Activated B cell treated with CpG ODN at 0.5 μM for 24 hours (primary cell): ENCODE measurements at regions not wholly inside any gene's neighbourhood (a gene's known extent, or its start where the extent isn't known, plus 50 kb on each side); places are given as distances from the start of the nearest gene placed in this dataset.

Experiments
- ATAC-seq: fragments of 200-7000 bp; cut with Tn5 transposase; one replicate; pipeline ENCODE4 v1.10.0; 2021; ENCODE audit warnings: low read depth, mild to moderate bottlenecking, moderate library complexity
- CTCF ChIA-PET: fragments of 350-600 bp; sonication (Branson Sonifier 250); formaldehyde crosslinking; loops from one replicate; lab custom pipeline; 2021; ENCODE audit warnings: antibody characterized with exemption; lab: Charles Lee
- POLR2A ChIA-PET: fragments of 350-600 bp; sonication (Branson Sonifier 250); formaldehyde crosslinking; loops from one replicate; lab custom pipeline; 2021; ENCODE audit warnings: antibody characterized with exemption; lab: Charles Lee
- DNase-seq: peaks from one replicate; pipeline ENCODE4 v3.0.0; 2022
- H3K27ac Mint-ChIP-seq: one replicate; pipeline ENCODE4 v1.8.0; 2020; ENCODE audit warnings: mixed read lengths
- H3K27me3 Mint-ChIP-seq: one replicate; pipeline ENCODE4 v1.8.0; 2021; ENCODE audit warnings: mixed read lengths
- H3K36me3 Mint-ChIP-seq: one replicate; pipeline ENCODE4 v1.8.0; 2021; ENCODE audit warnings: low read depth, mixed read lengths
- H3K4me1 Mint-ChIP-seq: one replicate; pipeline ENCODE4 v1.8.0; 2021; ENCODE audit warnings: mixed read lengths
- H3K4me3 Mint-ChIP-seq: one replicate; pipeline ENCODE4 v1.8.0; 2020; ENCODE audit warnings: mild to moderate bottlenecking, mixed read lengths
- H3K9me3 Mint-ChIP-seq: one replicate; pipeline ENCODE4 v1.8.0; 2020; ENCODE audit warnings: mixed read lengths
- CTCF ChIP-seq: fragments of 200-600 bp; IDR thresholded peaks from one replicate; pipeline ENCODE4 v1.8.0; 2022; ENCODE audit warnings: antibody characterized with exemption, mild to moderate bottlenecking
- intact Hi-C: fragments of 100-400 bp; cut with micrococcal nuclease; formaldehyde crosslinking; loops from one replicate; pipeline ENCODE4 v1.15.1; 2024

- ATAC-seq (no peak), DNase-seq (no peak)
- intact Hi-C loops: no loop called here
- Mint-ChIP-seq H3K4me3 (no peak overlapping the region), H3K9me3 (peaks cover 4% of the 10 kb centered on the region), H3K27me3 (peaks cover 21% of the 10 kb centered on the region), H3K27ac (no peak overlapping the region), H3K4me1 (no peaks in the 10 kb centered on the region), H3K36me3 (no peaks in the 10 kb centered on the region)
- ChIA-PET POLR2A (no interaction called here), CTCF (no interaction called here)
- no peak for TF ChIP-seq CTCF
Observed at GRCh38 chr2:114031605-114032505, 142.0 kb downstream of the ACTR3 start.

GRCh38 chr2:114032705-114033104 is 142.8 kb downstream of the ACTR3 start:
- Mint-ChIP-seq H3K9me3 (peaks cover 4% of the 10 kb centered on the region), H3K27me3 (peaks cover 19% of the 10 kb centered on the region), H3K4me3 (no peak overlapping the region), H3K27ac (no peak overlapping the region), H3K4me1 (no peaks in the 10 kb centered on the region), H3K36me3 (no peaks in the 10 kb centered on the region)
- POLR2A ChIA-PET: no interaction called here
- DNase-seq (no peak), ATAC-seq (no peak)
- no peak for TF ChIP-seq CTCF
- CTCF ChIA-PET: no interaction called here
- intact Hi-C loops: no loop called here

GRCh38 chr2:114034742-114035141 is 144.9 kb downstream of the ACTR3 start:
- no peak overlapping the region for H3K4me3 Mint-ChIP-seq
- CTCF ChIA-PET: no interaction called here
- peaks cover 15% of the 10 kb centered on the region for H3K27me3 Mint-ChIP-seq
- no peak for TF ChIP-seq CTCF
- H3K9me3 Mint-ChIP-seq: no peaks in the 10 kb centered on the region
- DNase-seq (no peak), ATAC-seq (no peak)
- intact Hi-C loops: no loop called here
- no peak overlapping the region for H3K27ac Mint-ChIP-seq
- POLR2A ChIA-PET: no interaction called here
- no peaks in the 10 kb centered on the region for H3K4me1 Mint-ChIP-seq
- no peaks in the 10 kb centered on the region for H3K36me3 Mint-ChIP-seq

- no peak for DNase-seq
- Mint-ChIP-seq H3K4me3 (no peak overlapping the region), H3K4me1 (no peaks in the 10 kb centered on the region), H3K36me3 (no peaks in the 10 kb centered on the region), H3K27me3 (peaks cover 13% of the 10 kb centered on the region), H3K27ac (no peak overlapping the region), H3K9me3 (no peaks in the 10 kb centered on the region)
- ChIA-PET CTCF (no interaction called here), POLR2A (no interaction called here)
- ATAC-seq: no peak
- TF ChIP-seq CTCF: no peak
- intact Hi-C loops: no loop called here
Observed at GRCh38 chr2:114038710-114039109, 148.8 kb downstream of the ACTR3 start.

GRCh38 chr2:114039677-114040076 is 149.8 kb downstream of the ACTR3 start:
- DNase-seq: no peak
- Mint-ChIP-seq H3K27ac (no peak overlapping the region), H3K36me3 (no peaks in the 10 kb centered on the region), H3K4me1 (no peaks in the 10 kb centered on the region), H3K9me3 (no peaks in the 10 kb centered on the region), H3K4me3 (no peak overlapping the region), H3K27me3 (peaks cover 13% of the 10 kb centered on the region)
- ChIA-PET POLR2A (no interaction called here), CTCF (no interaction called here)
- intact Hi-C loops: no loop called here
- no peak for TF ChIP-seq CTCF
- no peak for ATAC-seq
